HepG2 (cell line): ENCODE measurements at regions not wholly inside any gene's neighbourhood (a gene's known extent, or its start where the extent isn't known, plus 50 kb on each side); places are given as distances from the start of the nearest gene placed in this dataset.

Experiments
- ATAC-seq: fragments of 200-7000 bp; cut with Tn5 transposase; 3 replicates; pipeline ENCODE4 v1.9.1; 2020; ENCODE audit warnings: mild to moderate bottlenecking, moderate library complexity
- BruUV-seq: library from RNA; stranded (reverse); fragments of 400-500 nt; replicated peaks from 2 replicates; lab custom pipeline; 2021; lab: Mats Ljungman, UMichigan
- CTCF ChIA-PET: fragments of 300-600 bp; formaldehyde crosslinking; extraction: SDS; loops from one replicate; lab custom pipeline; 2021; ENCODE audit warnings: low total read pairs, inconsistent platforms, low intra/inter-chr PET ratio; lab: Yijun Ruan, JAX
- POLR2A ChIA-PET: fragments of 350-600 bp; sonication (Branson Sonifier 250); formaldehyde crosslinking; loops from one replicate; lab custom pipeline; 2020; ENCODE audit warnings: antibody characterized with exemption, inconsistent platforms; lab: Yijun Ruan, JAX
- DNase-seq: peaks from one replicate; pipeline ENCODE4 v3.0.0-alpha.2; 2015; ENCODE audit warnings: low spot score
- FAIRE-seq: peaks from 3 replicates; lab custom pipeline; 2011; peaks lifted over from hg19 to GRCh38; lab: Jason Lieb, UNC
- H2AFZ ChIP-seq: one replicate; pipeline ENCODE4 v1.6.1; 2011; ENCODE audit warnings: low read length, inconsistent platforms
- H3K27ac ChIP-seq: fragments of 300-600 bp; 3 replicates; pipeline ENCODE4 v1.8.0; 2011; ENCODE audit warnings: mixed run types, mild to moderate bottlenecking, mixed read lengths, low read length, inconsistent platforms; ENCODE audit not compliant: insufficient read depth; ENCODE audit errors: extremely low read length
- H3K27me3 ChIP-seq, 2 experiments: fragments of 200-600 bp in 1 of 2; 2 replicates in 1 of 2; 3 replicates in 1 of 2; pipeline versions ENCODE4 v1.6.0 to v1.8.0; 2011; ENCODE audit warnings: low read length in 2 of 2, mild to moderate bottlenecking in 2 of 2, moderate library complexity in 2 of 2, inconsistent platforms in 1 of 2; ENCODE audit not compliant: insufficient read depth in 2 of 2, control insufficient read depth in 1 of 2
- H3K36me3 ChIP-seq, 2 experiments: fragments of 200-600 bp in 1 of 2; replicated peaks in 1 of 2; 2 replicates in 1 of 2; 3 replicates in 1 of 2; pipeline versions ENCODE4 v1.5.1 to v1.8.0; 2011; ENCODE audit warnings: low read length in 2 of 2, inconsistent platforms in 1 of 2; ENCODE audit not compliant: insufficient read depth in 2 of 2, control insufficient read depth in 1 of 2
- H3K4me1 ChIP-seq: 2 replicates; pipeline ENCODE4 v1.5.1; 2012; ENCODE audit warnings: low read length, inconsistent platforms; ENCODE audit not compliant: insufficient read depth
- H3K4me2 ChIP-seq: 2 replicates; pipeline ENCODE4 v1.6.0; 2011; ENCODE audit warnings: low read depth, low read length, inconsistent platforms
- H3K4me3 ChIP-seq, 3 experiments: fragments of 200-600 bp in 1 of 3; sonication (generic), shearing (Covaris generic) in 1 of 3; replicated peaks in 1 of 3; 2 replicates each; pipeline ENCODE4 v1.5.1; 2011 to 2016; ENCODE audit warnings: low read length in 3 of 3, inconsistent platforms in 2 of 3, low read depth in 2 of 3, mild to moderate bottlenecking in 2 of 3, control low read depth in 1 of 3, mixed read lengths in 1 of 3; ENCODE audit not compliant: insufficient read depth in 1 of 3
- H3K79me2 ChIP-seq: one replicate; pipeline ENCODE4 v1.6.1; 2011; ENCODE audit warnings: low read length, inconsistent platforms; ENCODE audit not compliant: insufficient read depth
- H3K9ac ChIP-seq: 2 replicates; pipeline ENCODE4 v1.6.0; 2011; ENCODE audit warnings: mild to moderate bottlenecking, low read depth, low read length, inconsistent platforms; ENCODE audit not compliant: insufficient read depth
- H3K9me3 ChIP-seq: 2 replicates; pipeline ENCODE4 v1.5.1; 2012; ENCODE audit warnings: mild to moderate bottlenecking, low read length
- H4K20me1 ChIP-seq: 2 replicates; pipeline ENCODE4 v1.6.0; 2011; ENCODE audit warnings: inconsistent platforms, mild to moderate bottlenecking, low read length, moderate library complexity; ENCODE audit not compliant: insufficient read depth
- CBX1 ChIP-seq: IDR thresholded peaks from one replicate; pipeline ENCODE4 v1.6.1; 2016; ENCODE audit warnings: antibody characterized with exemption, low read depth
- DNMT3B ChIP-seq: conservative IDR thresholded peaks from 2 replicates; pipeline ENCODE4 v1.6.1; 2016; ENCODE audit warnings: missing biosample characterization, control low read depth
- GABPA ChIP-seq, 2 experiments: IDR thresholded peaks; 2 replicates each; pipeline ENCODE4 v1.6.1; 2011 to 2016; ENCODE audit warnings: low read depth in 2 of 2, low read length in 1 of 2, missing biosample characterization in 1 of 2, missing genetic modification characterization in 1 of 2
- KAT2B ChIP-seq: fragments of 150-350 bp; IDR thresholded peaks from 2 replicates; pipeline ENCODE4 v1.6.1; 2014; ENCODE audit warnings: low read depth, low read length, borderline replicate concordance
- KLF9 ChIP-seq: IDR thresholded peaks from 2 replicates; pipeline ENCODE4 v1.6.1; 2016; ENCODE audit warnings: low read depth
- MAF1 ChIP-seq: sonication (generic); formaldehyde crosslinking; IDR thresholded peaks from 2 replicates; pipeline ENCODE4 v1.5.0; 2020; ENCODE audit warnings: missing genetic modification reagents, borderline replicate concordance
- MAFF ChIP-seq: IDR thresholded peaks from 2 replicates; pipeline ENCODE4 v1.6.1; 2011; ENCODE audit warnings: low read depth, low read length, improper control_type of control experiment
- MTF1 ChIP-seq: sonication (generic); formaldehyde crosslinking; IDR thresholded peaks from 2 replicates; pipeline ENCODE4 v1.5.0; 2020; ENCODE audit warnings: missing genetic modification reagents
- NKX3-1 ChIP-seq: sonication (generic); formaldehyde crosslinking; IDR thresholded peaks from 2 replicates; pipeline ENCODE4 v1.5.0; 2020; ENCODE audit warnings: missing genetic modification reagents
- PAF1 ChIP-seq: IDR thresholded peaks from 2 replicates; pipeline ENCODE4 v1.6.1; 2016; ENCODE audit warnings: missing genetic modification reagents, missing compliant biosample characterization
- SP4 ChIP-seq: sonication (generic); formaldehyde crosslinking; IDR thresholded peaks from 2 replicates; pipeline ENCODE4 v1.8.1; 2023; ENCODE audit warnings: mild to moderate bottlenecking, missing genetic modification reagents
- TBP ChIP-seq: sonication (generic); formaldehyde crosslinking; IDR thresholded peaks from 2 replicates; pipeline ENCODE4 v1.5.0; 2020; ENCODE audit warnings: missing genetic modification reagents
- ZNF652 ChIP-seq: IDR thresholded peaks from 2 replicates; pipeline ENCODE4 v1.6.1; 2016; ENCODE audit warnings: low read depth, borderline replicate concordance
- ZNF788 ChIP-seq: sonication (generic); formaldehyde crosslinking; IDR thresholded peaks from 2 replicates; pipeline ENCODE4 v1.5.0; 2020; ENCODE audit warnings: mild to moderate bottlenecking, missing genetic modification reagents, borderline replicate concordance
- WGBS: methylation state at CpG from one replicate; pipeline ENCODE4 v1.1.6; 2017; ENCODE audit warnings: low lambda C conversion rate; 5-methylcytosine and 5-hydroxymethylcytosine counted together
- in situ Hi-C: cut with HindIII; loops from 2 replicates; pipeline ENCODE4 v1.10.0; 2017; ENCODE audit warnings: low pct_unique_long_range_greater_than_20kb; ENCODE audit not compliant: extremely low pct_ligation_motif_present
- intact Hi-C: fragments of 100-400 bp; cut with micrococcal nuclease; formaldehyde crosslinking; loops from one replicate; pipeline ENCODE4 v1.10.0; 2022; ENCODE audit not compliant: unreplicated experiment
- TF ChIP-seq, protein P1 (sequence below): sonication (generic); formaldehyde crosslinking; IDR thresholded peaks from 2 replicates; pipeline ENCODE4 v1.5.1; 2020; ENCODE audit warnings: mild to moderate bottlenecking, missing genetic modification reagents, borderline replicate concordance
- TF ChIP-seq, protein P2 (sequence below): sonication (generic); formaldehyde crosslinking; IDR thresholded peaks from 2 replicates; pipeline ENCODE4 v1.5.1; 2020; ENCODE audit warnings: mild to moderate bottlenecking, missing genetic modification reagents

DNA sequence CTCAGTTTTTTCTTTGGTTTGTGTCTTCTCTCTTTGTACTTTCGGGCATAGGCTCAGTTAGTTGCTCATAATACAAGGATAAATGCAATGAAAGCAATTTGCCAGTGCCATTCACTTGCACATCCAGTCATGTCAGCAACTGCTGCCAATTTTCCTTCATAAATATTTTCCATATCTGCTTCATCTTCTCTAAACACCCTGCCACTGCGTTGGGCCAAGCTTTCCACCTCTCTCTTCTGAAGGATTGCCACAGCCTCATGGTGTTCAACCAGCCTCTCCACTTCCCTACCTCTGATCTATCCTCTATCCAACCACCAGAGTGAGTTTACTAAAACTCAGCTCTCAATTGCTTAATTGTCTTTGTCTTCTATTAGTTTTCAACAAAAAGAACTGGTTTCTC, 192.5 kb upstream of the ZNF462 start:
- no peak overlapping the region for H3K4me2 ChIP-seq
- no peak overlapping the region for H3K9ac ChIP-seq
- in situ Hi-C loops: no loop called here
- no peaks in the 10 kb centered on the region for H4K20me1 ChIP-seq
- H3K9me3 ChIP-seq: no peaks in the 10 kb centered on the region
- H3K4me1 ChIP-seq: no peaks in the 10 kb centered on the region
- no peak overlapping the region for H3K27ac ChIP-seq
- no peak overlapping the region for H3K4me3 ChIP-seq
- intact Hi-C loops: no loop called here
- no peak overlapping the region for H2AFZ ChIP-seq
- WGBS: 0% methylated on average over 2 of the region's 2 CpGs
- DNase-seq: no peak
- POLR2A ChIA-PET: no interaction called here
- ATAC-seq: no peak
- H3K36me3 ChIP-seq: no peaks in the 10 kb centered on the region
- CTCF ChIA-PET: no interaction called here
- no peak for FAIRE-seq
- no peaks in the 10 kb centered on the region for H3K79me2 ChIP-seq
- no peaks in the 10 kb centered on the region for H3K27me3 ChIP-seq
- TF ChIP-seq MAFF (0 out of 2 replicates have a peak, but pooled peaks have one; percentile 7), MTF1 (CRISPR knock-in tag) (no peak)
- no TSS peak for BruUV-seq

DNA sequence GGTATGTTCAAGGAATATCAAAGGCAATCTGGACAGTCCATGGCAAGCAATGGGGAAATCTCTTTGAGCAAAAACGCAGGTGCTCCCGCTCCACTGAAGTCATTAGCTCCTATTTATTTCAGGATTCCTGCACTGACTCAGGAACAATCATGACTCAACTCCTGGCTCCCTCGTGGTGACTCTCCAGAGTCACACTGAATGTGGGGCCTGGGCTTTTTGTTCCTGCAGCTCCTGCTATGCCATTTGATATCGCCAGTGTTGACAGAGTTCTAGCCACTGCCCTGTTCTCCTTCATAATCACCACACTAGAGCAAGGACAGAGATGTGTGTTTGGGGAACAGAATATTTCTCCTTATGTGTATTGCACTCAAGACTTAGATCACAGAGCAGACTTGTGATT, 187.2 kb upstream of the ZNF462 start:
- Histone ChIP-seq H3K4me3 (no peak overlapping the region), H2AFZ (no peak overlapping the region), H3K4me2 (no peak overlapping the region), H3K36me3 (no peaks in the 10 kb centered on the region), H3K9ac (no peak overlapping the region), H3K79me2 (no peaks in the 10 kb centered on the region), H3K9me3 (no peaks in the 10 kb centered on the region), H3K27me3 (no peaks in the 10 kb centered on the region), H4K20me1 (no peaks in the 10 kb centered on the region), H3K4me1 (no peaks in the 10 kb centered on the region), H3K27ac (no peak overlapping the region)
- BruUV-seq: no TSS peak
- in situ Hi-C loops: no loop called here
- CTCF ChIA-PET: no interaction called here
- ATAC-seq (no peak), DNase-seq (no peak), FAIRE-seq (no peak)
- intact Hi-C loops: no loop called here
- POLR2A ChIA-PET: no interaction called here
- 10% methylated on average over 2 of the region's 4 CpGs for WGBS
- TF ChIP-seq TBP (CRISPR knock-in tag) (no peak), MAF1 (CRISPR knock-in tag) (no peak), DNMT3B (no peak), ZNF652 (no peak), PAF1 (CRISPR knock-in tag) (no peak), SP4 (CRISPR knock-in tag) (no peak), CBX1 (no peak), KLF9 (CRISPR knock-in tag) (no peak), GABPA (IDR thresholded peaks at IDR 0.05; ENCODE audit: low read depth, low read length) (no peak), GABPA (CRISPR knock-in tag; IDR thresholded peaks at IDR 0.05; ENCODE audit: low read depth) (no peak), KAT2B (no peak), NKX3-1 (CRISPR knock-in tag) (no peak), ZNF788 (CRISPR knock-in tag) (no peak)
- TF ChIP-seq, protein P1, sequence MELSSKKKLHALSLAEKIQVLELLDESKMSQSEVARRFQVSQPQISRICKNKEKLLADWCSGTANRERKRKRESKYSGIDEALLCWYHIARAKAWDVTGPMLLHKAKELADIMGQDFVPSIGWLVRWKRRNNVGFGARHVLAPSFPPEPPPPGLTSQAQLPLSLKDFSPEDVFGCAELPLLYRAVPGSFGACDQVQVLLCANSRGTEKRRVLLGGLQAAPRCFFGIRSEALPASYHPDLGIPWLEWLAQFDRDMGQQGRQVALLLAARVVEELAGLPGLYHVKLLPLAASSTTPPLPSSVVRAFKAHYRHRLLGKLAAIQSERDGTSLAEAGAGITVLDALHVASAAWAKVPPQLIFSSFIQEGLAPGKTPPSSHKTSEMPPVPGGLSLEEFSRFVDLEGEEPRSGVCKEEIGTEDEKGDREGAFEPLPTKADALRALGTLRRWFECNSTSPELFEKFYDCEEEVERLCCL (CRISPR knock-in tag): no peak
- TF ChIP-seq, protein P2, sequence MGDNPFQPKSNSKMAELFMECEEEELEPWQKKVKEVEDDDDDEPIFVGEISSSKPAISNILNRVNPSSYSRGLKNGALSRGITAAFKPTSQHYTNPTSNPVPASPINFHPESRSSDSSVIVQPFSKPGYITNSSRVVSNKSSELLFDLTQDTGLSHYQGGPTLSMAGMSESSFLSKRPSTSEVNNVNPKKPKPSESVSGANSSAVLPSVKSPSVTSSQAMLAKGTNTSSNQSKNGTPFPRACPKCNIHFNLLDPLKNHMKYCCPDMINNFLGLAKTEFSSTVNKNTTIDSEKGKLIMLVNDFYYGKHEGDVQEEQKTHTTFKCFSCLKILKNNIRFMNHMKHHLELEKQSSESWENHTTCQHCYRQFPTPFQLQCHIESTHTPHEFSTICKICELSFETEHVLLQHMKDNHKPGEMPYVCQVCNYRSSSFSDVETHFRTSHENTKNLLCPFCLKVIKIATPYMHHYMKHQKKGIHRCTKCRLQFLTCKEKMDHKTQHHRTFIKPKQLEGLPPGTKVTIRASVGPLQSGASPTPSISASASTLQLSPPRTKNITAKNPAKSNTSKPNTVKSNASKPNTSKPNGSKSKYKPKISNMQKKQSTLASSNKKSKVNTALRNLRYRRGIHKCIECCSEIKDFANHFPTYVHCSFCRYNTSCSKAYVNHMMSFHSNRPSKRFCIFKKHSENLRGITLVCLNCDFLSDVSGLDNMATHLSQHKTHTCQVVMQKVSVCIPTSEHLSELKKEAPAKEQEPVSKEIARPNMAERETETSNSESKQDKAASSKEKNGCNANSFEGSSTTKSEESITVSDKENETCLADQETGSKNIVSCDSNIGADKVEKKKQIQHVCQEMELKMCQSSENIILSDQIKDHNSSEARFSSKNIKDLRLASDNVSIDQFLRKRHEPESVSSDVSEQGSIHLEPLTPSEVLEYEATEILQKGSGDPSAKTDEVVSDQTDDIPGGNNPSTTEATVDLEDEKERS (CRISPR knock-in tag): no peak
